Ascending aorta (tissue), 2 donors: ENCODE measurements at regions not wholly inside any gene's neighbourhood (a gene's known extent, or its start where the extent isn't known, plus 50 kb on each side); places are given as distances from the start of the nearest gene placed in this dataset.

Experiments
- DNase-seq, 2 donors: peaks; one replicate each; pipeline ENCODE4 v3.0.0-alpha.2; 2019; ENCODE audit warnings: low spot score in 2 of 2
- H3K27ac ChIP-seq, 2 donors: fragments of 200-600 bp; sonication (generic); one replicate each; pipeline ENCODE4 v1.5.1; 2016 to 2017; ENCODE audit warnings: mild to moderate bottlenecking in 1 of 2
- H3K27me3 ChIP-seq: fragments of 200-600 bp; sonication (generic); one replicate; pipeline ENCODE4 v1.5.1; 2017
- H3K36me3 ChIP-seq, 2 donors: fragments of 200-600 bp; sonication (generic); one replicate each; pipeline ENCODE4 v1.5.1; 2016
- H3K4me1 ChIP-seq, 2 donors: fragments of 200-600 bp; sonication (generic); one replicate each; pipeline ENCODE4 v1.5.1; 2016 to 2017; ENCODE audit warnings: mild to moderate bottlenecking in 1 of 2
- H3K4me3 ChIP-seq, 2 donors: fragments of 200-600 bp; sonication (generic); one replicate each; pipeline ENCODE4 v1.5.1; 2016 to 2017; ENCODE audit warnings: mild to moderate bottlenecking in 1 of 2
- H3K9me3 ChIP-seq, 2 donors: fragments of 200-600 bp; sonication (generic); one replicate each; pipeline ENCODE4 v1.5.1; 2016
- CTCF ChIP-seq, 3 experiments: fragments of 200-600 bp in 2 of 3; fragments of 450-650 bp in 1 of 3; sonication (generic) in 2 of 3; IDR thresholded peaks; one replicate each; pipeline ENCODE4 v1.5.1; 2016 to 2019; ENCODE audit warnings: antibody characterized with exemption in 3 of 3, mild to moderate bottlenecking in 1 of 3, moderate library complexity in 1 of 3
- intact Hi-C: fragments of 100-400 bp; cut with DNase I; formaldehyde crosslinking; loops from one replicate; pipeline ENCODE4 v1.15.1; 2023

DNA sequence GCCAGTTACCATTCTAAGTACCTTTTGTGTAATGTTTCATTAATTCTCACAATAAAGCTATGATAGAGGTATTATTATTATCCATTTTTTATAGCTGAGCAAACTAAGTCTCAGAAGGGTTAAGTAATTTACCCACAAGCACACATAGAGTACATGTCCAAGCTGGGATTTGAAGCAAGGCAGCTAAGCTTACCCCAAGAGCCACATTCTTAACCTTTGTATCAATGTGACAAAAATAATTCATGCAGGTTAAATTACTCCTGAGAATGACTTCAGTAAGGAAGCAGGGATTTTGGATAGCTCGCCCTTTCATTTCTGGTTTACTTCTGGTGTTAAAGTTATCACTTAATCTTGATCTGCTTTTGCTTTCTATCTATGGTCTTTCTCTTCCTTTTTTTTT lies 141.9 kb downstream of the ACTBL2 start:
- Histone ChIP-seq H3K27ac (no peak overlapping the region), H3K27me3 (no peaks in the 10 kb centered on the region), H3K36me3 (no peaks in the 10 kb centered on the region), H3K9me3 (no peaks in the 10 kb centered on the region), H3K4me1 (no peaks in the 10 kb centered on the region), H3K4me3 (no peak overlapping the region)
- intact Hi-C loops, result no loop called here
- TF ChIP-seq CTCF (IDR thresholded peaks at IDR 0.05), result no peak
- DNase-seq, result no peak

- intact Hi-C loops, result no loop called here
- DNase-seq, result no peak
- Histone ChIP-seq H3K36me3 (no peaks in the 10 kb centered on the region), H3K4me1 (peaks cover 0 to 8% of the 10 kb centered on the region in 2 donors), H3K9me3 (no peaks in the 10 kb centered on the region), H3K4me3 (no peak overlapping the region), H3K27me3 (no peaks in the 10 kb centered on the region), H3K27ac (no peak overlapping the region)
- TF ChIP-seq CTCF (IDR thresholded peaks at IDR 0.05), result no peak
Measured at GRCh38 chr5:57339521-57339920, 143.1 kb downstream of the ACTBL2 start.

GRCh38 chr5:57338868-57339340 lies 143.7 kb downstream of the ACTBL2 start:
- peaks cover 0 to 9% of the 10 kb centered on the region in 2 donors for H3K4me1 ChIP-seq
- DNase-seq, result no peak
- no peaks in the 10 kb centered on the region for H3K36me3 ChIP-seq
- H3K9me3 ChIP-seq, result no peaks in the 10 kb centered on the region
- H3K4me3 ChIP-seq, result no peak overlapping the region
- TF ChIP-seq CTCF (IDR thresholded peaks at IDR 0.05), result no peak
- H3K27ac ChIP-seq, result no peak overlapping the region
- intact Hi-C loops, result no loop called here
- H3K27me3 ChIP-seq, result no peaks in the 10 kb centered on the region

DNA sequence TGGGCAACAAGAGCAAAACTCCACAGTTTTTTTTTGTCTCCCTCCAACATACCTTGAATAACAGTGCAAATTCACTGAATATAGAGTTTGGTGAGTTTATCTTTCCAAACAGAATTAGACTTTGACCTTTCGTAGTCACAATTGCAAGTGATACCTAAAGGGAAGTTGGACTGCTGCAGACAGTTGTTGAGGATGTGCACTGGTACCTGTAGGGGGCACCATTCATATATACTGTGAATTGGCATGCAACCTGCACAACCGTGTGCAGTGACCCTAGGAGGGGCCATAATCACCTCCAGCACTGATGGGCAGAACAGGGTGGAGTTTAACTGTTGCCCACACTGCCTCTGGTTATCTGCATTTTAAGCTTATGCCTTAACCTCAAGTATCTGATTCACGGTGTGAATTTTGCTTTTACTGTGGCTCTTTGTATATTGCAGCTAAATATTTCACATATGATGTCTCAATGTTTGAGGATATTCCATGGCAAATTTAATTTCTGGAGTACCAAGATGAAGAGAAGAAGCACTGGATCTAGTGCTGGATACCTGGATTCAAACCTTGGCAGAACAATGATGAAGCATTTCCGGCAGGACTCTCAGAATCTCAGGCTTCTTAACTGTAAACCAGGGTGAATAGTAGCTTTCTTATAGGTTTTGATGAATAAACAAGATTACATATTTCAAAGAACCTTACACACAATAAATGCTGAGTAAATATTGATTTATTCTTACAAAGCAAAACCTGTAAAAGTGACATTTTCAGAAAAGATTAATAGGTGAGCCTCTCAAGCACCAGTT lies 144.3 kb downstream of the ACTBL2 start:
- Histone ChIP-seq H3K4me3 (no peak overlapping the region), H3K27me3 (no peaks in the 10 kb centered on the region), H3K27ac (no peak overlapping the region), H3K36me3 (no peaks in the 10 kb centered on the region), H3K9me3 (no peaks in the 10 kb centered on the region), H3K4me1 (peaks cover 0 to 9% of the 10 kb centered on the region in 2 donors)
- intact Hi-C loops, result no loop called here
- no peak for TF ChIP-seq CTCF (IDR thresholded peaks at IDR 0.05)
- no peak for DNase-seq

DNA sequence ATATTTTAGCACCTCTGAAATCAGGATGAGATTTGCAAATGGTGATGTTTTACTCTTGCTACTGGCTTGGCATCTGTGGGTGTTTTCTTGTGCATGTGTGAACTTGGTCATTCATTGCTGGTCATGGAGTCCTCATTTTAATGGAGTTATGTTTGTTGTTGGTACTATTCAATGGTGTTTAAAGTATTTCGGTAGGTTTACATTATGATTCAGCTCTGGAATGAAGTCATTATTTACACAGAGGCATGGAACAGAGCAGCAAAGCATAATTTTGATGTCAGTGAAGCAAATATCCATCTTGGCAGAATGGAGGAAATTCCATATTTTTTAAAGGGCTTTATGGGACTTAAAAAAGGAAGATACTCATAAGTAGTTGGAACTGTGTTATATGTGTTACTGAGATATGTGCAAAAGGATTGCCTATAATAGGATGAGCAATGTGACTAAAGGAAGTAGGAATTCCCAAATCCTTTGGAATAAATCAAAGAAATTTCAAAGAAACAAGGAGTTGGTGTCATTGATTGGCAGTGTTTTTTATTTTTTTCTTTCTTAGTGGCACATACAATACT lies 147.4 kb downstream of the ACTBL2 start:
- Histone ChIP-seq H3K36me3 (no peaks in the 10 kb centered on the region), H3K27me3 (no peaks in the 10 kb centered on the region), H3K4me3 (no peak overlapping the region), H3K27ac (peak overlapping the region; percentile 37 to 65), H3K4me1 (peaks cover 0 to 12% of the 10 kb centered on the region in 2 donors), H3K9me3 (no peaks in the 10 kb centered on the region)
- TF ChIP-seq CTCF (IDR thresholded peaks at IDR 0.05), result no peak
- intact Hi-C loops, result no loop called here
- no peak for DNase-seq
